HG03280 (cell line): ENCODE measurements at regions not wholly inside any gene's neighbourhood (a gene's known extent, or its start where the extent isn't known, plus 50 kb on each side); places are given as distances from the start of the nearest gene placed in this dataset.

ENCODE experiments used
- ATAC-seq: cut with Tn5 transposase; IDR thresholded peaks from one replicate; pipeline ENCODE4 v1.9.1; 2021; ENCODE audit warnings: mild to moderate bottlenecking, moderate library complexity; ENCODE audit not compliant: unreplicated experiment

DNA sequence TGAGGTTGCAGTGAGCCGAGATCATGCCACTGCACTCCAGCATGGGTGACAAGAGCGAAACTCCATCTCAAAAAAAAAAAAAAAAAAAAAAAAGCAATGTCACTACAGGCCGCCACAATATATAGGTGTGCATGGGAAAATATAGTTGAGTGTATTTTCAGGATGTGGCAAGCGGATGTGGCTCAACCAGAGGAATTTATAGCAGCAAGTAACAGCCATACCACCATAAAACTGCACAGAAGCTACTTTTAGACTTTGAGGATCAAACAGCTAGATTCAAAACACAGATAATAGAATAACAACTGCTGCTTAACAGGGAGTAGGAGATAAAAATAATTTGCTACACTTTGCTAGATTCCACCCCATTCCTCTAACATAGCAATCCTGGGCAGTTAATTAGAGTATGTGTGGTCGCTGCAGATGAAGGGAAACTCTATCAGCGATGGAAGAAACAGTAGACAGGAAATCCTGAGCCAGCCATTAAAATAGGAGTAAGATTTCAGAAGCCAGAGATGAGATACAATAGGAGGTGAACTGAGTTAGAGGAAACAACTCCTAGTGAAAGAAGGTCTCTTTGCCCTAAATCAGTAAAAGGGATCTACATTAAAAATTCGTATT lies 318.7 kb upstream of the STT3B start:
- no peak for ATAC-seq

DNA sequence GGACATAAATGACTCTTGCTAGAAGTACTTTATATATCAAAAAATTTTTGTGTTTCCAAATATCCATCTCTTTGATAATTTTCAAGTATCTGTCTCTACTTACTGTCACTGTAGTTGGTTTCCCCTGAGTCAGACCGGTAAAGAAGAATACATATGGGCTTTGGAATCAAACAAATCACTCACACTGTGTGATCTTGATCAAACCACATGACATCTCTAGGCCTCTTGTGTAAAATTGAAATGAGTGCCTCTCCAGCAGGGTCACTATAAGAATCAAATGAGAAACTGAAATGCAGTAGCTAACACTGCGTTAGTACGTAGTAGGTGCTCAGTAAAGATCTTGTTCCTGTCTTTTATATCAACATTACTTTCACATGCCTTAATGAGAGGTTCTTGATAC lies 314.6 kb upstream of the STT3B start:
- no peak for ATAC-seq

DNA sequence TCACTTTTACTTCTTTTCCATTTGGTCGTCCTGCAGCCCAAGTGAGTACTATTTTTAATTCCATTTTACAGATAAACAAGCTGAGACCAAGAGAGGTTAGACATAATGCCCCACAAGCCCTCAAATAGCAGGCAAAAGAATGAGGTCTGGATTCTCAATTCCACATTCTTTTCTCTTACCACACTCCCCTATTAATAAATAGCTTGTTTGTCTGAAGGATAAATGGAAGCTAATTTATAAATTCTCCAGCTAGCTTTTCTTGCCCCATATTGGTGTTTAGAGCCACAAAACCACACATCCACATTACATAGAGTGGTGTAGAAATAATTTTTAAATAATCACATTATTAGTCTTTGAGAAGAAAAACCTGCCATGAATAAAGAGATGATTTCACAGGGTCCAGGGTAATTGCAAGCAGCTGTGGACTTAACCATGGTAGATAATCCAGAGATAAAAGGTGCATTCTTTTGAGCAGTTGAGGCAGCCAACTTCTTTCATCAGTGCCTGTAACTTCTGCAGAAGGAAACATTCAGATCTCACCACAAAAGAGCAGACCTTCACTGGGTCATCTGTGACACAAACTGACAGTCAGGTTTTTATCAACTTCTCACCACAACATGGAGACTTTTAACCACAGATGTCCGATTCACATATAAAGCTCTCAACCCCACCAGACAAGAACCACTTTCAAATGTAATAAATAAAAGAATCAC lies 313.4 kb upstream of the STT3B start:
- peak; percentile 53 for ATAC-seq

DNA sequence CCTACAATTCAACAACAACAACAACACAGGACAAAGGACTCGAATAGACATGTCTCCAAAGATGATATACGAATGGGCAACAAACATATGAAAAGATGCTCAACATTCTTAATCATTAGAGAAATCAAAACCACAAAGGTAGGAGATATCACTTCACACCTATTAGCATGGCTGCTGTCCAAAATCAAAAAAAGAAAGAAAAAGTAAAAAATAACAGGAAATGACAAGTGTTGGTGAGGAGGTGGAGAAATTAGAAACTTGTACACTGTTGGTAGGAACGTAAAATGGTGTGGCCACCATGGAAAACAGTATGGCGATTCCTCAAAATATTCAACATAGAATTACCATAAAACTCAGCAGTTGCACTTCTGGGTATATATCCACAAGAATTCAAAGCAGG lies 312.3 kb upstream of the STT3B start:
- no peak for ATAC-seq

DNA sequence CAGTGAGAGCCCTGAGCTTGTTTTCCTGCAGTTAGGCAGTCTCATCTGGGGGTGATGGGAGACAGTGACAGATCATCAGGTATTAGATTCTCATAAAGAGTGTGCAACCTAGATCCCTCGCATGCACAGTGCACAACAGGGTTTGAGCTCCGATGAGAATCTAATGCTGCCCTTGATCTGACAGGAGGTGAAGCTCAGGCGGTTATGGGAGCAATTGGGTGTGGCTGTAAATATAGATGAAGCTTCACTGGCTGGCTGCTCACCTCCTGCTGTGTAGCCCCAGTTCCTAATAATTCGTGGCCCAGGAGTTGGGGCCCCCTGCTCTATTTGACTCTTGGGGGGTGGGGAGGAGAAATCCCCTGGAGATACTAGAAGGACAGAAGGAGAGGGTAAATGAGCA lies 309.4 kb upstream of the STT3B start:
- ATAC-seq: no peak

DNA sequence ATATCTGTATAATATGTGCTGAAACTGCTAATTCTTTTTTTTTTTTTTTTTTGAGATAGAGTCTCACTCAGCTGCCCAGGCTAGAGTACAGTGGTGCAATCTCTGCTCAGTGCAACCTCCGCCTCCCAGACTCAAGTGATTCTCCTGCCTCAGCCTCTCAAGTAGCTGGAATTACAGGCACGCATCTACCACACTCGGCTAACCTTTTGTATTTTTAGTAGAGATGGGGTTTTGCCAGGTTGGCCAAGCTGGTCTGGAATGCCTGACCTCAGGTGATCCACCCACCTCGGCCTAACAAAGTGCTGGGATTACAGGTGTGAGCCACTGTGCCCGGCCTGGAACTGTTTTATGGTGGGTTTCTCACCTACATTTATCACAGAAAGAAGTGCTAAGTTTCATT lies 307.8 kb upstream of the STT3B start:
- no peak for ATAC-seq

DNA sequence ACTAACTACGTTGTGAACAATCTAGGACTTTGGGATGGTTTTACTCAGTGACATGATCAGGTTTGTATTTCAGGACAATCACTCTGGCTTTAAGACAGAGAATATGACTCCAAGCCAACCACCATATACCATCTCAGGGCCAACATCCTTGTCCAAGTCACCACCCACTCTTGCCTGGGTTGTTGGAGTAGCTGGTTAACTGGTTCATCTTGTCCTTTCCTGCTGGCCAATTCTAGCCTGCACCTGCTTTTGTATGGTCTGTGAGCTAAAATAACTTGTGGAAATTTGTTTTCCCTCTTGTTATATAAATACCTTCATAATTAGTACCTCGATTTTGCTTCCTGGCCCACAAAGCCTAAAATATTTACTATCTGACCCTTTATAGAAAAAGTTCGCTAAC lies 306.8 kb upstream of the STT3B start:
- ATAC-seq: no peak

DNA sequence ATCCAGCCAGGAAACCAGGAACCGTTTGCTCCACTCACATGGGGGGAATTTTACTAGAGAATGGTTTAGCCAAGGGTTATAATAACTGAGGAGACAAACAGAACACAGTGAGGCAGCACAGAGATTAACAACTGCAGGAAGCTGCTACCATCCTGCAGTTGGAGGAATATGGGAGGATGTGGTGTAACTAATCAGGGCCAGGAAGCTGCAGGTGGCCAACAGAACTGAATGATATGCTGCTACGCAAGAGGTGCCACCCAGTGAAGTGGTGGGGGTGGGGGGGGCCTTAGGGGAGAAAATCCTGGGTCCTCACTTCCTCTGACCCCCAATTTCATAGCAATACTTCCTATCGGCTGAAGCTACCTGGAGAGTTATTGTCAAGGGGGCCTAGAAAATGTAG lies 306.4 kb upstream of the STT3B start:
- ATAC-seq: no peak

DNA sequence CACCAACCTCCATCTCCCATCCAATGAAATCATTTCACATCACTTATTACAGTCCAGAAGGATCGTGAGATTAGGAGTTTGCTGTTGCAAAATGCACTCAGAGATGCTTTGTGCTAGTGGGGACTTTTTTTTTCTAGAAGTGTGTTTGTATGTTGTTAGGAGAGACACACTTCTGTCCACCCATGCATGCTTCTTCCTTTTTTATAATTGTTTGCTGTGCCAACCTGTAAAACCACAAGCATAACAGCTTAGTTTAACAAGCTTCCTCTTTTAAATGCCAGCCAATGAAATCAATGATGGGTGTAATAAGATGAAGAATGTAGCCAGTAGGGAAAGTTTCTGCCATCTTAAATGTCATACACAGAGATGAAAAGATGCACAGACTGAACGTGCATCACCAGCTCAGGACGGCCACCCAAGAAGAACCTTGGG lies 305.6 kb upstream of the STT3B start:
- no peak for ATAC-seq

DNA sequence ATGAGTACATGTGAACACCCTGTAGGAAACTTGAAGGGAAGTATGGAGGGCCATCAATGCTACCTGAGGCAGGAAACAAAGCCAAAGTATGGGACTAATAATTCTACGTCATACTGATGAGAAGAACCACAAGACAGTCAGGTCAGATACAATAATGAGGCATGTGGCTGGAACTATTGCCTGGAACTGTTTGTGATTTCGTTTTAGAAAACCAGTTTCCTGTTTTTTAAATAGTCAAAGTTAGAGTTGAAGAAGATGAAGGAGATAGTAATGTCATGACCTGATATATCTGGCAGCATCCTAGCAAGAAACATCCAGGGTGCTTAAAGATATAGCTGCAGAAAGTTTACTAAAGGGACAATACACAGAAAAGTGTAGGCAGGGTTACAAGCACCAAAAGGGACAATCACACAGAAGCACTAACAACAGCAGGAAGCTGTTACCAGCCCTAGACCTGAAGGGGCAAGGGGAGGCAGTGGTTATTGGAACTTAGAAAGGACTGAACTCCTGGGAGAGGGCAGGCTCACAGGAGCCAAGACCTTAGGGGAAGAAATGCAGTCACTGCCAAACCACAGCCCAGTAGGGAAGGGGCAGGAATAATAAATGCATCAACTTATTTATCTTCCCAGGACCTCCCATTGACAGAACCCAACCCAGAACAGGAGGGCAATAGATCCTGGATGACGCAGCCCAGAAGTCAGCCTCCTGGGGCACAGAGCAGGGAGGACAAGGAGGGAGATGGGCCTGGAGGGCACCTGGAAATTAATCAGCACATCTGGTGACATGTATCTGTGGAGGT lies 302.1 kb upstream of the STT3B start:
- ATAC-seq: no peak

DNA sequence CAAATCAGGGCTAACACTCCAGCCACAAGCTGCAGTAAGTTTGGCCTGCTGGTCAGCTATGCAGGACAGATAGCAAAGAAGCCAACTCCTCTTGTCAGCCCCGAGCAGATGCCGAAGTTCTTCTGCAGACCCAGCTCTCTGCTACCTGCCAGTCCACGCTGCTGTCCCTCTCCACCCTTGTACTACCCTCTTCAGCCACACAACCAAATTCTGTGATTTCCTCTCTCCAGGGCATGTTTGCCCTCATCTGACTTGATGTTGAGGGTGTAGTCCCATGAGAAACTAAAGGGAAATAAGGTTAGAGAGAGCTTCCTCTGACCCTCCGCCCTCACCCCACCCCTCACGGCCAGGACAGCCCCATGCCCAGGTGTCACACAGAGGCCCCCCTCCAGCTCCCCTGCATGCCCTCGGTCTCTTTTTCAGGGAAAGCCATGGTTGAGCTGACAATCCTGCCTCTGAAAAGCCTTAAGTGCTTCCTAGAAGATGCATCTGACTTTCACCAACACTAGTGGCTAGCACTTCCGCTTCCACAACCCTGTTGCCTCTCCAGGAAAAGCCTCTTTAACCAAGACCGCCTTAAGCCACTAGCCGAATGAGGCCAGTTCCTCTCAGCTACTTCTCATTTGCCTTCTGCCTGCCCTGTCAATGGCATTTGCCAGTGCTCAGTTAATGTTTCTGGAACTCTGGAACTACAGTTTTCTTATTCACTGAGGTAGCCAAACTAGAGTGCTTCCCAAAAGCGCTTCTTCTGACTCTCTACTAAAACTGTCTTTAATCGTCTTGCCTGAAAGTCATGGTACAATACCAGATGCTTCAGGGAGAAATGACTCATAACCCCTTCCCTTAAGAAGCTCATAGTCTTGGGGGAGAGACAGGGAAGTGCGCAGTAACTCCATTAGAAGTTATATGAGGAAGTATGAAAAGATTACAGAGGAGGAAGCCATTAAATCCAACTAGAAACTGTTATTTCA lies 300.4 kb upstream of the STT3B start:
- ATAC-seq: no peak

DNA sequence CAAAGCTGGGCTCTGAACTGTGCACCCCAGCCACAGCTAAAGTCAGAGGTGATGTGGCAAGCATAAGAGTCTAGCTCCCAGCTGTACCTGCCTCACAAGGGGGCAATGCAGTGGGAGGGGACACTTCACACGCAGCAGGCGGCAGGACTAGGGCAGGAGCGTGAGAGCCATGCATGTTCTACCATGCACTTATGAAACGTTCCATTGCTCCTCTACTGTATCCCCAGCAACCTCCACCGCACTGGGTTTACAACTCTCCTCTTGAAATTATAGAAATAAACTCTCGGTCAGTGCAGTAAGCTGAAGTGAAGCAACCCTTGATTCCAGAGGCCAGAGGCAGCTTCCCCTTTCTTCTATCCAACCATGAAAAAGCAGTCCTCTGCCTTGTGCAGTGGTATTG lies 298.6 kb upstream of the STT3B start:
- no peak for ATAC-seq

DNA sequence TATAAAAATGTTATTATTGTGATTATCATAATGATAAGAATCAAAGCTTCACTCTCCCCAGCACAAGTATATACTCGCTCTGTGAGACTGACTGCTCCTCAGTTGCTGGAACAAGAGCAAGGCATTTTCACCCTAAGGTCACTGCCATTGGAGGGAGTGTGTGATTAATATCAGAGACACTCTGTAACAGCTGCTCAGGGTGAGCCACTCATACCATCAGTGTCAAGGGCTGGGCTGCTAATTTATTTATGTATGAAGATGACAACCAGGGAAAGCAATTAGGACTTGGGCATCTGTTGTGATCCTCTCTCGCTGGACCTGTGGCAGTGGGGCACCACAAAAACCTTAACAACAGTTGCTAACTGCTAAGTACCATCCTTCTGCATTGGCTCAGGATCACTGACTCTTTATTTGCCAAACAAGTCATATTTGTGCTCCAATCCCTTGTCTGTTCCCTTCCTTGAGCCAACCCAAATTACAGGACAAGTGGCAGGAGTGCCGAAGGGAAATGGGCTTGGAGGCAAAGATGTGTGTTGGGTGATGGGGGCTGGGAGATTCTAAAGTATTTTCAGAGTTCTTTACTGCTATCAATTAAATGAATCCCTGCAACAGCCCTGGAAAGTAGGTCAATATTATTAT lies 297.5 kb upstream of the STT3B start:
- no peak for ATAC-seq

DNA sequence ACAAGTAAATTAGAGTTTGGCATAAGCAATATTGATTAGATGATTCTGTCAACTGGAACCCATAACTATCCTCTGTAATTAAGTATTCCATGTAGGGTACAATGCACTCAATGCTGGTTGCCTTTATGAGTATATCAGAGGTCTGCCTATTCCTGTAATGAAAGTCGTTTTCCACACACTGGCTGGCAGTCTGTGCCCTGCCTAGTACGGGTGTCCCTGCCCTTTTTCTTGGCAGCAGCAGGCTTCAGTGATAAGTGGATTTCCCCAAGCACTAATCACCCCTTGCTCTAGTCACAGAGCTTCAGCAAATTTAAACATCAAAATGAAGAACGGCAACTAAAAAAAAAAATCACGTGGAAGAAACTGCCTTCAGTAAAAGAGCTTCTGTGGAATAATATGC lies 294.8 kb upstream of the STT3B start:
- no peak for ATAC-seq

DNA sequence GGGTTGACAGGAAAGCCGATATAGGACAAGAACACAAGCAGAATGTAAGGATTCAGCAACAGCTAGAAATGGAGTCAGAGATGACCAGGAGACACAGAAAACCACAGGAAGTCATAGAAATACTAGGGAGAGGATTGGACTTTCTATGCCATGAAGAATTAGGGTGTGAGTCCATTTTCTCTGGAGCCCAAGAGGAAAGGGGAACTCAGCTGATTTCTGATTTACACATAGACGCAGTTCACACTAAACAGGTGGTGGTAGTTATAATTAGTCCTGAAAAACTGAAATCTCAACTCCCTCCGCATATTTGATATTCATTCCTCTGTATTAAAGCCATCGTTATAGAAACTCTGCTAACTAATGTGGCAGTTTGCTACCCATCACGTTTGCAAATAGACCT lies 292.7 kb upstream of the STT3B start:
- no peak for ATAC-seq

DNA sequence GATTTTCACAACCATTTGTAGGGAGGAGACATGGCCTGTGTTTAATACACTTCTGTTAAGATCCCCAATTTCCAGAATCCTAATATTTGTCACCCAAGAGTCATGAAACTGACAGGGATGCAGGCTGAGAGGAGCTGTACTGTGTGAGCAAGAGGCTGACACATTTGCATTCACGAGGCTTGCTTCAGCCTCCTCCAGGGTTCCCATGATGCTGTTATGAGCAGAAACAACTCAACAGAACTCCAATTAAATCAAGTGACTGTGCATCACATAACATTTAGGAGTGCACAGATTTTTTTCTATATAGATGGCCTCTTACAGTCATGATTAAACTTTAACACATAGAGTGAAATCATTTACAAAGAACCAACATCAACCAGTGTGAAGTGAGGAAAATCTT lies 292.3 kb upstream of the STT3B start:
- ATAC-seq: no peak

DNA sequence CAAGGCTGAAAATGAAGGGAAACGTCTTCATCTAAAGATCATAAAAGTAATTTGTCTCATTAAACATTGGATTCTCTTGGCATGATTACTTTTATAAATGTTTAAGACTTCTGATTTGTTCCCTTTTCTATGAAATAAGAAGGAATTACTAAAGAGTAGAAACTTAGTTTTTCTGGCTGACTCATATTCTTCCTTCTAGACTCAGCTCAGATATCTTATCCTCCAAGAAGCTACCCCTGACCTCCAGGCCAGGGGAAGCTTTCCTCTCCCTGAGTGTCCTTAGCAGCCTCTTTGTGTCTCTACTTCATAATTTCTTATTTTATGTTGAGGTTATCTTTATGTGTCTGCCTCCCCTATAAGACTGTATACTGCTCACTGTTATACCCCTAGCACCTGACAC lies 291.9 kb upstream of the STT3B start:
- no peak for ATAC-seq

DNA sequence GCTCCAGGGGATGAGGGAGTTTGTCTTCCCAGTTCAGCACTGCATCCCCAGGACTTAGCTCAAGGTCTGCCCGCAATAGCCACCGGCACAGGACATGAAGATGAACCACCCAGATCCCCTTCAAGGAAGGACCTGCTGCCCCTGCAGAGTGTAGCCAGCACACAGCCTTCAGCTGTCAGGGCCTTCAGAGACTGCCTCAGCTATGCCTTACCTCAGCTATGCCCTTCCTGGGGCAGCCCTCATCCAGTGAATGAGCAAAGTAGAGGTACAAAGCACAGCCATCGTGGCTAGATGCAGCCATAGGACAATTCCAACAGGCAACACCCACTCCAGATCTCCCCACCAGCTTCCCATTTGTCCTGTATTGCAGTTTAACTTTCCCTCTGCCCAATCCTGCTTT lies 291.2 kb upstream of the STT3B start:
- no peak for ATAC-seq

DNA sequence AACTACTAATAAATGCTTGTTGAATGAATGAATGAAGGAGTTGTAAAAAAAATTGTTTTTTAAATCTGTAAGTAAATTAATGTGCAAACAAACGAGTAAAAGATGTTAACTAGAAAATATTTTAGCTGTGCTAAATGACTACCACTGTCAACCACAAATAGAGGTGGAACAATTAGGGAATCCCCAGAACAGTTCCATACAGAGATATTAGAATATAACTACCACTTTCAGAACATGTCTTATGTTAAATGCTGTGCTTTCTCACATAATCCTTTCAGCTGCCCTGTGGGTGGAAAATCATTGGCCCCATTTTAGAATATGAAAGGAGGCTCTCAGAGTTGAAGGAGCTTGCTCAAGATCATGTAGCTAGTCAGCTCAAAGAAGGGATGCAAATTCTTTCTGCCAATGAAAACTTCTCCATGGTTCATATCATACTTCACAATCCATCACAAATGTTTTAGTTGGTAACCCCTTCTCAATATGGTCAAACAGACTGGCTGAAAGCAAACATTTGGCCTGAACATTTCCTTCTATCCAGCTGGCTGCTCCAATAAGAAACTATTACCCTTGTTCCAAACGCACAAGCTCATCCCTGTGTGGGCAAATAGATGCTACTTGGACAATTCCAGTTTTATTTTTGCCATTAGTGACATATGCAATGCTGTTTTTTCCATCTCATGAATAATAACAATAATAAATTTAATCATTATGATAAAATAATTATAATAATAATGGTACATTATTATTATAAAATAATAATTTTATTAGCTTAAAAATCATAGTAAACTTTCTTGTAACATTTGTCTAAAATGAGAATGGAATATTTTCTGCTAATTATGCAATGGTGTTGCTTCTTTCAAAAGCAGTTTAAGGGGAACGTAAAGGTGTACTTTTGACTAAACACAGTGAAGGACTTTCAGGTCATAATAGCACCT lies 290.4 kb upstream of the STT3B start:
- peak; percentile 58 for ATAC-seq
